Gastrocnemius medialis (tissue), 4 donors: ENCODE measurements at regions not wholly inside any gene's neighbourhood (a gene's known extent, or its start where the extent isn't known, plus 50 kb on each side); places are given as distances from the start of the nearest gene placed in this dataset.

Source experiments
- ATAC-seq, 2 donors: fragments of 150-250 bp; one replicate each; pipeline ENCODE4 v1.9.1; 2016
- DNase-seq, 2 donors: peaks; one replicate each; pipeline ENCODE4 v3.0.0-alpha.2; 2019
- H3K27ac ChIP-seq, 4 donors: fragments of 200-600 bp; sonication (generic); 1 replicate in 1 of 4; 2 replicates in 3 of 4; pipeline ENCODE4 v1.5.1; 2016 to 2018; ENCODE audit warnings: mild to moderate bottlenecking in 2 of 4, moderate library complexity in 1 of 4
- H3K27me3 ChIP-seq, 3 donors: fragments of 200-600 bp; sonication (generic) in 2 of 3; 1 replicate in 1 of 3; 2 replicates in 2 of 3; pipeline versions ENCODE4 v1.5.1 to v1.6.0; 2016 to 2019; ENCODE audit warnings: mild to moderate bottlenecking in 1 of 3, moderate library complexity in 1 of 3
- H3K36me3 ChIP-seq, 2 donors: fragments of 200-600 bp; sonication (generic) in 1 of 2; one replicate each; pipeline ENCODE4 v1.5.1; 2017 to 2018
- H3K4me1 ChIP-seq, 2 donors: fragments of 200-600 bp; sonication (generic) in 1 of 2; one replicate each; pipeline ENCODE4 v1.5.1; 2016 to 2017; ENCODE audit warnings: mild to moderate bottlenecking in 2 of 2
- H3K4me3 ChIP-seq, 4 donors: fragments of 200-600 bp; sonication (generic) in 3 of 4; 1 replicate in 1 of 4; 2 replicates in 3 of 4; pipeline ENCODE4 v1.5.1; 2016 to 2019; ENCODE audit warnings: mild to moderate bottlenecking in 2 of 4
- H3K9me3 ChIP-seq, 3 donors: fragments of 200-600 bp; sonication (generic) in 2 of 3; 1 replicate in 1 of 3; 2 replicates in 2 of 3; pipeline ENCODE4 v1.5.1; 2016 to 2019
- CTCF ChIP-seq, 5 experiments: fragments of 450-650 bp in 3 of 5; fragments of 200-600 bp in 2 of 5; sonication (generic) in 2 of 5; IDR thresholded peaks in 4 of 5; conservative IDR thresholded peaks in 1 of 5; 1 replicate in 4 of 5; 2 replicates in 1 of 5; pipeline ENCODE4 v1.5.1; 2016 to 2019; ENCODE audit warnings: antibody characterized with exemption in 5 of 5, mild to moderate bottlenecking in 3 of 5, moderate library complexity in 3 of 5
- POLR2A ChIP-seq, 2 donors: fragments of 450-650 bp; IDR thresholded peaks; one replicate each; pipeline ENCODE4 v1.6.1; 2017; ENCODE audit warnings: antibody characterized with exemption in 2 of 2, mild to moderate bottlenecking in 2 of 2, moderate library complexity in 2 of 2
- in situ Hi-C, 4 donors: fragments of 200-750 bp; cut with MboI; loops; one replicate each; pipeline versions ENCODE4 v1.15.0 to v1.8.0; 2017; ENCODE audit warnings: low sequenced_read_pairs in 4 of 4
- intact Hi-C: fragments of 100-400 bp; cut with DNase I; formaldehyde crosslinking; loops from one replicate; pipeline ENCODE4 v1.15.1; 2023; ENCODE audit warnings: low total_unique reads

- in situ Hi-C loops (no loop called here), intact Hi-C loops (no loop called here)
- H3K27ac ChIP-seq: no peak overlapping the region
- no peak for DNase-seq
- H3K4me3 ChIP-seq: no peak overlapping the region
- H3K36me3 ChIP-seq: no peaks in the 10 kb centered on the region
- no peaks in the 10 kb centered on the region for H3K4me1 ChIP-seq
- no peaks in the 10 kb centered on the region for H3K27me3 ChIP-seq
- TF ChIP-seq CTCF (IDR thresholded peaks at IDR 0.05 in 4 of 5, conservative IDR thresholded peaks at IDR 0.05 in 1 of 5): no peak
- TF ChIP-seq POLR2A (IDR thresholded peaks at IDR 0.05): no peak
- no peak for ATAC-seq
- H3K9me3 ChIP-seq: no peaks in the 10 kb centered on the region
Observed at GRCh38 chr14:25615174-25615573, 565.2 kb upstream of the STXBP6 start.

GRCh38 chr14:25607192-25607591 is 557.2 kb upstream of the STXBP6 start:
- ATAC-seq: no peak
- H3K36me3 ChIP-seq: no peaks in the 10 kb centered on the region
- in situ Hi-C loops: no loop called here

GRCh38 chr14:25602106-25602505 is 552.2 kb upstream of the STXBP6 start:
- ATAC-seq (no peak), DNase-seq (no peak)
- Histone ChIP-seq H3K27ac (no peak overlapping the region), H3K36me3 (no peaks in the 10 kb centered on the region), H3K4me1 (no peaks in the 10 kb centered on the region), H3K27me3 (no peaks in the 10 kb centered on the region), H3K4me3 (no peak overlapping the region), H3K9me3 (no peaks in the 10 kb centered on the region)
- intact Hi-C loops: no loop called here
- in situ Hi-C loops: no loop called here
- TF ChIP-seq CTCF (IDR thresholded peaks at IDR 0.05 in 4 of 5, conservative IDR thresholded peaks at IDR 0.05 in 1 of 5) (no peak), POLR2A (IDR thresholded peaks at IDR 0.05) (no peak)

More at GRCh38 chr14:25607192-25607591, 557.2 kb upstream of the STXBP6 start:
- H3K27ac ChIP-seq: no peak overlapping the region
- DNase-seq: no peak
- no peak overlapping the region for H3K4me3 ChIP-seq
- no peaks in the 10 kb centered on the region for H3K9me3 ChIP-seq
- intact Hi-C loops: no loop called here
- no peaks in the 10 kb centered on the region for H3K4me1 ChIP-seq
- no peaks in the 10 kb centered on the region for H3K27me3 ChIP-seq
- no peak for TF ChIP-seq POLR2A (IDR thresholded peaks at IDR 0.05)
- TF ChIP-seq CTCF (IDR thresholded peaks at IDR 0.05 in 4 of 5, conservative IDR thresholded peaks at IDR 0.05 in 1 of 5): no peak

- H3K4me3 ChIP-seq: no peak overlapping the region
- H3K36me3 ChIP-seq: no peaks in the 10 kb centered on the region
- no peak for DNase-seq
- in situ Hi-C loops: no loop called here
- no peaks in the 10 kb centered on the region for H3K4me1 ChIP-seq
- H3K27ac ChIP-seq: no peak overlapping the region
- no peaks in the 10 kb centered on the region for H3K9me3 ChIP-seq
- H3K27me3 ChIP-seq: no peaks in the 10 kb centered on the region
- TF ChIP-seq POLR2A (IDR thresholded peaks at IDR 0.05): no peak
- TF ChIP-seq CTCF (IDR thresholded peaks at IDR 0.05 in 4 of 5, conservative IDR thresholded peaks at IDR 0.05 in 1 of 5): no peak
- intact Hi-C loops: no loop called here
- no peak for ATAC-seq
Observed at GRCh38 chr14:25588751-25589150, 538.8 kb upstream of the STXBP6 start.

- H3K27me3 ChIP-seq: no peaks in the 10 kb centered on the region
- TF ChIP-seq POLR2A (IDR thresholded peaks at IDR 0.05): no peak
- no peak for TF ChIP-seq CTCF (IDR thresholded peaks at IDR 0.05 in 4 of 5, conservative IDR thresholded peaks at IDR 0.05 in 1 of 5)
- no peak overlapping the region for H3K27ac ChIP-seq
- in situ Hi-C loops: no loop called here
- intact Hi-C loops: no loop called here
- H3K9me3 ChIP-seq: no peaks in the 10 kb centered on the region
- H3K4me3 ChIP-seq: no peak overlapping the region
- no peak for DNase-seq
- no peak for ATAC-seq
- H3K36me3 ChIP-seq: no peaks in the 10 kb centered on the region
- H3K4me1 ChIP-seq: no peaks in the 10 kb centered on the region
Observed at GRCh38 chr14:25574628-25575325, 524.8 kb upstream of the STXBP6 start.
